ENCODE measurements at regions not wholly inside any gene's neighbourhood (a gene's known extent, or its start where the extent isn't known, plus 50 kb on each side); places are given as distances from the start of the nearest gene placed in this dataset.

- no peak for TF ChIP-seq ZNF549 (tag by site-specific recombination; IDR thresholded peaks at IDR 0.05)
- no peak for TF ChIP-seq ZNF223 (tag by site-specific recombination; IDR thresholded peaks at IDR 0.05)
- no peak for TF ChIP-seq SALL2 (tag by site-specific recombination; IDR thresholded peaks at IDR 0.05; ENCODE audit: borderline replicate concordance)
- no peak for TF ChIP-seq WT1 (tag by site-specific recombination; IDR thresholded peaks at IDR 0.05)
These were observed 217.7 kb upstream of the SLC35G4 start (continued) for GRCh38 chr18:11391661-11392060.

DNA sequence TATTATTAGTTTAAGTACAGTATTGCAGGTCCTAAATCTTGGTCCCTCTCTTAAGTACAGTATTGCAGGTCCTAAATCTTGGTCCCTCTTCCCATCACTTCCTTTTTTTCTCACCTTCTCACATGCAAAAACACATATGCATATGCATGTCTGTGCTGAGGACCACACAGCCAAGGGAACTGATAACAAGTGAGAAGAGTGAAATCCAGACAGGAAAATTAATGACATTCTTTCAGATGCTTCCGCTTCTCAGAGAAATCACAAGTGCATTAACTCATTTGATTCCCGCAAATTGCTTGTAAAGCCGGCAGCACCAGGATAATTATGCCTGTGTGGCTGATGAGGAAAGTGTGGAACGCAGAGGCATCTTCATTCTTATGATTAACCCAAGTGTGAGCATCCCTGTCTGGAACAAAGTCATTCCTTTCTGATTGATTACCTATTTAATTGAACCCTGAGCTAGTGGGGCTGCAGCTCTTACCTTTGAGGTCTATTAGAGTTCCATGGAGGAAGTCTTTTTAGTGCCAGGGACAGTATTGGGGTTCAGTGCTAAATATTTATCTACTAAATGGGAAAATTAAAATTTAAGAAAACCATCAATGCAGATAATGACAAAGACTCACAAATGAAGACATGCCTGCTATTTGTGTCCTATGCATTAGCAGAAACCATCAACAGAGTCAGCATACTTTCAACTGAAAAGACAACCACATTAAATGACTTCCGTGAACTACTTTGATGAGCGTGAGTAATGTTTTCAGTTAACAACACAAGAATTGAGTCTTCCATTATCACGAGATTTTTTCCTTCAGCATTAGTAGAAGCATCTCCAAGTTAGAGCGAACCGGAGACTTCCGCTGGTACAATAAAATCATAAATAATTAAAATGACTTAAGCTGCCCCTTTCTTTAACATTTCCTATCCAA, 220.4 kb upstream of the SLC35G4 start:
- CTCF ChIA-PET: interaction anchor here (1.8 kb wide), 1 partner anchor 78 kb away, joined by 5 read pairs; no protein-coding TSS in a partner anchor

GRCh38 chr18:11387880-11388279, 221.5 kb upstream of the SLC35G4 start:
- ChIA-PET CTCF (interaction anchor here (1.4 kb wide), 1 partner anchor 79 kb away, joined by 3 read pairs; no protein-coding TSS in a partner anchor), POLR2A (no interaction called here)
- Histone ChIP-seq H3K4me1 (ENCODE audit: control insufficient read depth, insufficient read depth, low read length) (no peaks in the 10 kb centered on the region), H3K4me3 (ENCODE audit: low read depth, low read length) (no peak overlapping the region), H3K9me3 (ENCODE audit: control insufficient read depth, insufficient read depth, low read depth, low read length) (no peaks in the 10 kb centered on the region), H3K27ac (ENCODE audit: extremely low read depth, low read depth, low read length) (no peak overlapping the region), H3K36me3 (ENCODE audit: control insufficient read depth in 2 of 2, insufficient read depth in 1 of 2, low read length in 2 of 2) (no peaks in the 10 kb centered on the region)
- no peak for TF ChIP-seq ZNF548 (tag by site-specific recombination; IDR thresholded peaks at IDR 0.05)
- no peak for TF ChIP-seq ZNF514 (tag by site-specific recombination; IDR thresholded peaks at IDR 0.05)
- TF ChIP-seq ZNF660 (tag by site-specific recombination; IDR thresholded peaks at IDR 0.05): peak; percentile 79
- no peak for TF ChIP-seq PRDM6 (tag by site-specific recombination; IDR thresholded peaks at IDR 0.05)
- TF ChIP-seq ZNF398 (tag by site-specific recombination; IDR thresholded peaks at IDR 0.05): no peak
- TF ChIP-seq ZIC2 (tag by site-specific recombination; IDR thresholded peaks at IDR 0.05): no peak
- no peak for TF ChIP-seq HOXA7 (CRISPR knock-in tag; IDR thresholded peaks at IDR 0.05; ENCODE audit: borderline replicate concordance)
- TF ChIP-seq CTCF (tag by site-specific recombination; IDR thresholded peaks at IDR 0.05): 0 out of 2 replicates have a peak, but pooled peaks have one; percentile 40
- TF ChIP-seq ZNF280C (tag by site-specific recombination; IDR thresholded peaks at IDR 0.05): no peak
- TF ChIP-seq ZNF184 (tag by site-specific recombination; IDR thresholded peaks at IDR 0.05): no peak
- TF ChIP-seq ZNF16 (tag by site-specific recombination; IDR thresholded peaks at IDR 0.05; ENCODE audit: low read depth): no peak

More for the DNA sequence above, 220.4 kb upstream of the SLC35G4 start:
- TF ChIP-seq ZNF426 (tag by site-specific recombination; IDR thresholded peaks at IDR 0.05) (no peak), ZBTB8A (tag by site-specific recombination; IDR thresholded peaks at IDR 0.05) (no peak), ZNF274 (IDR thresholded peaks at IDR 0.05; ENCODE audit: low read length) (no peak), ZNF274 (tag by site-specific recombination; IDR thresholded peaks at IDR 0.05; ENCODE audit: borderline replicate concordance) (no peak), GLIS2 (tag by site-specific recombination; IDR thresholded peaks at IDR 0.05) (no peak), GLI2 (tag by site-specific recombination; IDR thresholded peaks at IDR 0.05; ENCODE audit: borderline replicate concordance, low read depth) (no peak), ZNF184 (tag by site-specific recombination; IDR thresholded peaks at IDR 0.05) (no peak), ZNF510 (tag by site-specific recombination; IDR thresholded peaks at IDR 0.05; ENCODE audit: insufficient replicate concordance) (no peak), ZNF473 (tag by site-specific recombination; IDR thresholded peaks at IDR 0.05) (no peak), ZNF558 (tag by site-specific recombination; IDR thresholded peaks at IDR 0.05) (no peak), SCRT2 (tag by site-specific recombination; IDR thresholded peaks at IDR 0.05) (no peak), IKZF3 (tag by site-specific recombination; IDR thresholded peaks at IDR 0.05) (no peak), TCF7L2 (IDR thresholded peaks at IDR 0.05; ENCODE audit: borderline replicate concordance, low read depth, low read length) (no peak), ZNF398 (tag by site-specific recombination; IDR thresholded peaks at IDR 0.05) (no peak), ZNF416 (tag by site-specific recombination; IDR thresholded peaks at IDR 0.05) (no peak)
- Histone ChIP-seq H3K4me1 (ENCODE audit: control insufficient read depth, insufficient read depth, low read length) (no peaks in the 10 kb centered on the region), H3K36me3 (ENCODE audit: control insufficient read depth in 2 of 2, insufficient read depth in 1 of 2, low read length in 2 of 2) (no peaks in the 10 kb centered on the region), H3K9me3 (ENCODE audit: control insufficient read depth, insufficient read depth, low read depth, low read length) (no peaks in the 10 kb centered on the region), H3K27ac (ENCODE audit: extremely low read depth, low read depth, low read length) (no peak overlapping the region), H3K4me3 (ENCODE audit: low read depth, low read length) (no peak overlapping the region)
- POLR2A ChIA-PET: no interaction called here
